Lung (tissue), 11 donors: ENCODE measurements at regions not wholly inside any gene's neighbourhood (a gene's known extent, or its start where the extent isn't known, plus 50 kb on each side); places are given as distances from the start of the nearest gene placed in this dataset.

Source experiments
- ATAC-seq: fragments of 200-7000 bp; cut with Tn5 transposase; one replicate; pipeline ENCODE4 v1.9.1; 2020; ENCODE audit warnings: moderate number of reproducible peaks; ENCODE audit not compliant: insufficient read depth, low FRiP score
- DNase-seq, 3 donors: peaks; one replicate each; pipeline ENCODE4 v3.0.0-alpha.2; 2013 to 2017
- H3K27ac ChIP-seq, 2 donors: one replicate each; pipeline ENCODE4 v1.5.1; 2013; ENCODE audit warnings: mild to moderate bottlenecking in 2 of 2, moderate library complexity in 2 of 2, control low read depth in 1 of 2, inconsistent platforms in 1 of 2, low read depth in 1 of 2, low read length in 1 of 2
- H3K27me3 ChIP-seq, 3 donors: one replicate each; pipeline ENCODE4 v1.5.1; 2013; ENCODE audit warnings: low read length in 2 of 3; ENCODE audit not compliant: control insufficient read depth in 3 of 3, insufficient read depth in 3 of 3
- H3K36me3 ChIP-seq, 4 donors: one replicate each; pipeline ENCODE4 v1.5.1; 2013; ENCODE audit warnings: low read length in 4 of 4, mild to moderate bottlenecking in 1 of 4, moderate library complexity in 1 of 4; ENCODE audit not compliant: control insufficient read depth in 4 of 4, insufficient read depth in 4 of 4
- H3K4me1 ChIP-seq, 5 donors: one replicate each; pipeline ENCODE4 v1.5.1; 2013; ENCODE audit warnings: low read length in 5 of 5, mild to moderate bottlenecking in 2 of 5, moderate library complexity in 1 of 5; ENCODE audit not compliant: control insufficient read depth in 5 of 5, insufficient read depth in 5 of 5
- H3K4me3 ChIP-seq: one replicate; pipeline ENCODE4 v1.5.1; 2013; ENCODE audit warnings: mild to moderate bottlenecking, control low read depth, moderate library complexity
- H3K9ac ChIP-seq, 2 donors: one replicate each; pipeline ENCODE4 v1.5.1; 2013; ENCODE audit warnings: low read length in 2 of 2, control low read depth in 1 of 2; ENCODE audit not compliant: insufficient read depth in 1 of 2
- H3K9me3 ChIP-seq, 4 donors: one replicate each; pipeline ENCODE4 v1.5.1; 2013; ENCODE audit warnings: low read length in 3 of 4, mild to moderate bottlenecking in 1 of 4, moderate library complexity in 1 of 4; ENCODE audit not compliant: control insufficient read depth in 4 of 4, insufficient read depth in 3 of 4
- WGBS, 2 donors: extraction: QIAGEN DNeasy Blood & Tissue Kit; methylation state at CpG; one replicate each; pipeline ENCODE4 v1.1.7; 2013; 5-methylcytosine and 5-hydroxymethylcytosine counted together
- TF ChIP-seq, protein P1 (sequence below): IDR thresholded peaks from 2 replicates; pipeline ENCODE4 v1.5.1; 2012; ENCODE audit warnings: mild to moderate bottlenecking; ENCODE audit errors: control extremely low read depth, extremely low read depth
- donor health status: control.
- donor health status: control.
- donor health status: Bipolar disorder and iron deficiency.
- donor health status: healthy.
- donor health status: DM: yes; HTN: yes; CAD: no.

DNA sequence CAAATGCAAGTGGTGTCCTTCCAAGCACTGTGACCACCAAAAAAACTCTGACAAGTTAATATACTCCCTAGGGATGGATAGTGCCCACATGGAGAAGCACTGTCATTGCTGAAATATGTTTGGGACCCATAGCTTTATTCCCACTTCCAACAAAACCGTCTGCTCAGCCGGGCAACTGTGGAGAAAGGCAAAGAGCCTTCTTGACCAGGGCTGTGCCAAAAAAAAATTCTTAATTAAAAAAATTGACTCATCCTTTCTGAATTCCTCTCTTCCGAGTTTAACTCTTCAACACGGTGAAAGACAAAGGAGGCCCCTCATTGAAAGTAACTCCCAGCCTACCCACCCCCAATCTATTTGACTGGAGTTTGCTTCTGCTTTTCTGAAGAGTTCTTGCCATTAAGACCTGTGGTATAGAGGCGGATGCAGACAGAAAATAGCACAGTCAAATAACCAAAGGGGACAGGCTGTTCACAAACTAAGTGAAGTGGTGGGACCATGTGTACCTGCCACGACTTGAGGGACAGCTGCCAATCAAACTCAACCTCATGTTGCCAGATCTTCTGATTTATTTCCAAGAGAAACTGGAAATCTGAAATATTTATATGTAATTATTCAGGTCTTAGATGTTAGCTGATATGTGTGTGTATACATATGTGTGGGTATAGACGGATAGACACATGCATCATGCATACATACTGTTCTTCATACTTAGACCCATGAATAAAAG is 135.4 kb upstream of the PFN2 start:
- no peak overlapping the region for H3K4me3 ChIP-seq
- H3K9me3 ChIP-seq = peaks cover 0 to 2% (median 0%) of the 10 kb centered on the region in 4 donors
- H3K4me1 ChIP-seq = no peaks in the 10 kb centered on the region
- no peak overlapping the region for H3K27ac ChIP-seq
- no peak overlapping the region for H3K9ac ChIP-seq
- no peak for DNase-seq
- ATAC-seq = no peak
- 84% methylated on average over 7 of the region's 7 CpGs for WGBS, 2 donors
- TF ChIP-seq, protein P1, sequence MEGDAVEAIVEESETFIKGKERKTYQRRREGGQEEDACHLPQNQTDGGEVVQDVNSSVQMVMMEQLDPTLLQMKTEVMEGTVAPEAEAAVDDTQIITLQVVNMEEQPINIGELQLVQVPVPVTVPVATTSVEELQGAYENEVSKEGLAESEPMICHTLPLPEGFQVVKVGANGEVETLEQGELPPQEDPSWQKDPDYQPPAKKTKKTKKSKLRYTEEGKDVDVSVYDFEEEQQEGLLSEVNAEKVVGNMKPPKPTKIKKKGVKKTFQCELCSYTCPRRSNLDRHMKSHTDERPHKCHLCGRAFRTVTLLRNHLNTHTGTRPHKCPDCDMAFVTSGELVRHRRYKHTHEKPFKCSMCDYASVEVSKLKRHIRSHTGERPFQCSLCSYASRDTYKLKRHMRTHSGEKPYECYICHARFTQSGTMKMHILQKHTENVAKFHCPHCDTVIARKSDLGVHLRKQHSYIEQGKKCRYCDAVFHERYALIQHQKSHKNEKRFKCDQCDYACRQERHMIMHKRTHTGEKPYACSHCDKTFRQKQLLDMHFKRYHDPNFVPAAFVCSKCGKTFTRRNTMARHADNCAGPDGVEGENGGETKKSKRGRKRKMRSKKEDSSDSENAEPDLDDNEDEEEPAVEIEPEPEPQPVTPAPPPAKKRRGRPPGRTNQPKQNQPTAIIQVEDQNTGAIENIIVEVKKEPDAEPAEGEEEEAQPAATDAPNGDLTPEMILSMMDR = no peak
- H3K36me3 ChIP-seq = no peaks in the 10 kb centered on the region
- no peaks in the 10 kb centered on the region for H3K27me3 ChIP-seq

DNA sequence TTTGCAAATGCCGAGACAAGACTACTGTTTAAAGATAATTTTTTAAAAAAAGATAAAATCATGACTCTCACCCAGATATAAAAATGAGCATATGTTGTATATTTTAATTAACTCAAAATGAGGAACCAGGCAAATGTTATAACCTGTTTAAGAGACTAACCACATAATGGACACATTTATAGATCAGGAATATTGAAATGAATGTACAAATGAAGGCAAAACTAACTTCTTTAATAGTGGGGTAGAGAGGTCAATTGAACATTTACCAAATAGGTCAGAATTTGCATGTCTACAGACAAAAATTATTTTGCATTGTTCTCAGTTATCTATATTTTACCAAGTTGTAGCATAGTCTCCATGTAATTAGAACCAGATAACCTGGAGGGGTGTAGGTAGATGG is 134.3 kb upstream of the PFN2 start:
- TF ChIP-seq, protein P1 = no peak
- ATAC-seq (no peak), DNase-seq (no peak)
- Histone ChIP-seq H3K4me3 (no peak overlapping the region), H3K27me3 (no peaks in the 10 kb centered on the region), H3K36me3 (no peaks in the 10 kb centered on the region), H3K4me1 (no peaks in the 10 kb centered on the region), H3K9me3 (peaks cover 0 to 2% (median 0%) of the 10 kb centered on the region in 4 donors), H3K27ac (no peak overlapping the region), H3K9ac (no peak overlapping the region)
- WGBS, 2 donors = 80 to 86% methylated on average over 1 of the region's 1 CpG

DNA sequence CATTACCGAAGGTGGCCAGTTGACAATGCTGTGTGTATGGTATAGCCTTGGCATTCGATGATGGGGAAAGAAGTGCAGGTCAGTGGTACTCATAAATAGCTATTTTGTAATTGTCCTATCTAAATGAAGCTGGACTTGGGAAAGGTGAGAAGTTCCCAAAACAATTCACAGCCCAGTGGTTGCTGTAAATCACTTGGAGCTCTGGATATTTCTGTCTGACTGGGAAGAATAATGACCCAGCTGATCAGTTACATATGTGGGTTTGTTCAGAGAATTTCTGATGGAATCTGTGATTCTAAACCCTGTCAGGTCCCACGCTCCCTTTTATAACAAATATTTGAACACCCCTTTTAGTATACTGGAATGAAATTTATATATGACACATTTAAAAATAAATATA is 133.9 kb upstream of the PFN2 start:
- Histone ChIP-seq H3K9me3 (peaks cover 0 to 2% (median 0%) of the 10 kb centered on the region in 4 donors), H3K27me3 (no peaks in the 10 kb centered on the region), H3K36me3 (no peaks in the 10 kb centered on the region), H3K4me3 (no peak overlapping the region), H3K27ac (no peak overlapping the region), H3K4me1 (no peaks in the 10 kb centered on the region), H3K9ac (no peak overlapping the region)
- DNase-seq (no peak), ATAC-seq (no peak)
- TF ChIP-seq, protein P1 = no peak
- 89 to 95% methylated on average over 3 of the region's 3 CpGs for WGBS, 2 donors

DNA sequence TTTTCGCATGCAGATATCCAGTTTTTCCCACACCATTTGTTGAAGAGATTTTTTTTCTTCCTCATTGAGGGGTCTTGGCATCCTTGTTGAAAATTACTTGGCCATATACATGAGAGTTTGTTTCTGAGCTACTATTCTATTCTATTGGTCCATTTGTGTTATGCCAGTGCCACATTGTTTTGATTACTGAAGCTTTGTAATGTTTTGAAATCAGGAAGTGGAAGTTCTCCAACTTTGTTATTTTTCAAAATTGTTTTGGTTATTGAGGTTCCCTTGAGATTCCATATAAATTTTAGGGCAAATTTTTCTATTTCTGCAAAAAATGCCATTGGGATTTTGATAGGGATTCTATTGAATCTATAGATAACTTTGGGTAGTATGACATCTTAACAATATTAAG is 130.3 kb upstream of the PFN2 start:
- H3K36me3 ChIP-seq = no peaks in the 10 kb centered on the region
- 94 to 99% methylated on average over 1 of the region's 1 CpG for WGBS, 2 donors
- no peak overlapping the region for H3K27ac ChIP-seq
- ATAC-seq (no peak), DNase-seq (no peak)
- TF ChIP-seq, protein P1 = no peak
- H3K9ac ChIP-seq = no peak overlapping the region
- H3K9me3 ChIP-seq = peaks cover 0 to 2% (median 0%) of the 10 kb centered on the region in 4 donors
- H3K4me3 ChIP-seq = no peak overlapping the region
- H3K27me3 ChIP-seq = no peaks in the 10 kb centered on the region
- H3K4me1 ChIP-seq = no peaks in the 10 kb centered on the region
